IPS DF 19.7 (cell line): ENCODE measurements at regions not wholly inside any gene's neighbourhood (a gene's known extent, or its start where the extent isn't known, plus 50 kb on each side); places are given as distances from the start of the nearest gene placed in this dataset.
"Not testable (repeated sequence)": the region's sequence is repeated elsewhere in the genome, so short reads cannot be mapped to it uniquely, and the experiment has no call there.

Experiments
- DNase-seq: peaks from one replicate; pipeline ENCODE4 v3.0.0-alpha.2; 2013; ENCODE audit warnings: low read depth, low spot score

GRCh38 chr12:9337656-9338055 is 129.5 kb upstream of the PZP start:
- DNase-seq, result no peak

- DNase-seq, result not testable (repeated sequence)
These were observed 128.3 kb upstream of the PZP start for GRCh38 chr12:9336375-9337011.

- no peak for DNase-seq
These were observed 127.7 kb upstream of the PZP start for GRCh38 chr12:9335867-9336266.

- DNase-seq, result no peak
These were observed 126.8 kb upstream of the PZP start for GRCh38 chr12:9334964-9335363.

- no peak for DNase-seq
These were observed 126.0 kb upstream of the PZP start for GRCh38 chr12:9334041-9334692.

GRCh38 chr12:9333161-9333560 is 125.0 kb upstream of the PZP start:
- no peak for DNase-seq

GRCh38 chr12:9332564-9332963 is 124.4 kb upstream of the PZP start:
- DNase-seq, result no peak

- DNase-seq, result peak; percentile 28
These were observed 123.0 kb upstream of the PZP start for GRCh38 chr12:9331218-9331626.

GRCh38 chr12:9329019-9329418 is 120.8 kb upstream of the PZP start:
- DNase-seq, result no peak

GRCh38 chr12:9328065-9328464 is 119.9 kb upstream of the PZP start:
- DNase-seq, result no peak

- no peak for DNase-seq
These were observed 119.1 kb upstream of the PZP start for GRCh38 chr12:9327320-9327719.

- not testable (repeated sequence) for DNase-seq
These were observed 118.7 kb upstream of the PZP start for GRCh38 chr12:9326849-9327248.

GRCh38 chr12:9326085-9326484 is 117.9 kb upstream of the PZP start:
- no peak for DNase-seq

GRCh38 chr12:9325471-9325870 is 117.3 kb upstream of the PZP start:
- DNase-seq, result no peak

GRCh38 chr12:9324782-9325181 is 116.6 kb upstream of the PZP start:
- DNase-seq, result no peak

GRCh38 chr12:9323144-9323681 is 115.0 kb upstream of the PZP start:
- DNase-seq, result no peak

GRCh38 chr12:9319842-9320173 is 111.6 kb upstream of the PZP start:
- DNase-seq, result no peak

- no peak for DNase-seq
These were observed 111.0 kb upstream of the PZP start for GRCh38 chr12:9319044-9319841.

- DNase-seq, result not testable (repeated sequence)
These were observed 105.3 kb upstream of the PZP start for GRCh38 chr12:9313479-9313878.

- not testable (repeated sequence) for DNase-seq
These were observed 104.5 kb upstream of the PZP start for GRCh38 chr12:9312406-9313392.

- not testable (repeated sequence) for DNase-seq
These were observed 103.3 kb upstream of the PZP start for GRCh38 chr12:9311454-9311853.
